ENCODE measurements at regions not wholly inside any gene's neighbourhood (a gene's known extent, or its start where the extent isn't known, plus 50 kb on each side); places are given as distances from the start of the nearest gene placed in this dataset.

DNA sequence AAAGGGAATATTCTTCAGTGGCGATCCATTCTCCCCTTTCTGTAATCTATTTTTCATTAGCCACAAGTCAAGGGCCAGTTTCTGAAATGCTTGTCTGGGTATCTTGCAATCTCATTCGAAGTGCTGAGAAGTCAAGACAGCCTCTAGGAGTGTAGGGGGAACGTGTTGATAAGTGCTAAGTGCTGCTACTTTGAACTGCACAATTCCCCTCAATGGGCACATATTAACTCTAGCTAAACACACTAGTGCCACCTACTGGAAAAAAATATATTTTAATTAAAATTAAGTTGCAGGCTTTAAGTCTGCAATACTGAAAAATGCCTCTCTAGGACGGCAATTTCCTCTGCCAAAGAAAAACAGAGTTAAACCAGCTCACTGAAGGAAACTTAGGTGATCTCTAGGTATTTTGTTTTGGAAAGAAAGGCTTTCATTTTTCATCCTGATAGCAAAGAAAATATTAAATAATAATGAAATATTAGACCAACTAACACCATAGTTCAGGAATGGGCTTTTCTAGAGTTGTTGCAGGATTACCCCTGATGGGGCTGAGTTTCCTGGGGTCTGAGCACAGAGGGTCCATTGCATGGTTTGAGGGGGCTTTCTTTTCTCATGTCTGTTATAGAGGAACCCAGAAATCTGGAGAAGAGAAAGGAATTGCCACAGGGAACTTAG is 181.9 kb upstream of the KBTBD8 start:
- TF ChIP-seq CTCF (IDR thresholded peaks at IDR 0.05; ENCODE audit: borderline replicate concordance), result peak; percentile 70
- DNase-seq, result no peak
- no peak overlapping the region for H3K27ac ChIP-seq (replicated peaks)
- H3K36me3 ChIP-seq, result no peaks in the 10 kb centered on the region
- H3K4me1 ChIP-seq, result peaks cover 9% of the 10 kb centered on the region
- H3K9me3 ChIP-seq (replicated peaks), result no peaks in the 10 kb centered on the region
- intact Hi-C loops (cut with micrococcal nuclease), result loop anchor here (2.0 to 5.0 kb wide), 2 partner anchors 409 to 539 kb away; no protein-coding TSS in a partner anchor
- no peak overlapping the region for H3K4me3 ChIP-seq
- no peaks in the 10 kb centered on the region for H3K27me3 ChIP-seq (ENCODE audit: low read depth)

DNA sequence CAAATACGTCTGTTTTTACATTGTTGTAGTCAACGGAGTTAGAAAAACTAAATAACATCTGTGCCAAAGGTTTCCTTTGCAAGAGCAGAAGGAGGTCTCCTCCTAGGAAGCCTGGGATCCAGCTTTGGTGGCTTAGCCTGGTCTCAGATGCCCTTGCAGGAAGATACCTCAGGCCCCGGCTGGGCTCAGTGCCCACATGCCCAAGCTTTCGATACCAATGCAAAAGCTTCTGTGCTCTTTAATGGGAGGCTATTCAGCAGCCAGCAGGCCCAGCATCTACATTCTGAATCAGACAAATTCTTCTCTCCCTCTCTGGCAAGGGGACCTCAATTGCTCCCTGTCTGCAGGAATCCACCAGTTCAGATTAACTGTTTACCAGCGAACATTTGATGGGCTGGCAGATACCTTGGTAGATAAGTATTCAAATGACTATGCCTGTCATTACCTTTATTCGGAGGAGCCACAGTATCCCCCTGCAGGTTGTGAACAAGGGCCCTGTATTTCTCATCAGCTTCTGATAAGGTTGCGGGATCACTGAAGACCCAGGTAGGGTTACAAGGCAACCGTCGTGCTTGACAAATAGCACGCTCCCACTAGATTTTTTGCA is 180.1 kb upstream of the KBTBD8 start:
- no peak for TF ChIP-seq CTCF (IDR thresholded peaks at IDR 0.05; ENCODE audit: borderline replicate concordance)
- H3K4me1 ChIP-seq, result peaks cover 9% of the 10 kb centered on the region
- no peak overlapping the region for H3K27ac ChIP-seq (replicated peaks)
- intact Hi-C loops (cut with micrococcal nuclease), result loop anchor here (2.0 to 5.0 kb wide), 2 partner anchors 411 to 541 kb away; no protein-coding TSS in a partner anchor
- H3K36me3 ChIP-seq, result no peaks in the 10 kb centered on the region
- H3K4me3 ChIP-seq, result no peak overlapping the region
- H3K27me3 ChIP-seq (ENCODE audit: low read depth), result no peaks in the 10 kb centered on the region
- DNase-seq, result no peak
- no peaks in the 10 kb centered on the region for H3K9me3 ChIP-seq (replicated peaks)

DNA sequence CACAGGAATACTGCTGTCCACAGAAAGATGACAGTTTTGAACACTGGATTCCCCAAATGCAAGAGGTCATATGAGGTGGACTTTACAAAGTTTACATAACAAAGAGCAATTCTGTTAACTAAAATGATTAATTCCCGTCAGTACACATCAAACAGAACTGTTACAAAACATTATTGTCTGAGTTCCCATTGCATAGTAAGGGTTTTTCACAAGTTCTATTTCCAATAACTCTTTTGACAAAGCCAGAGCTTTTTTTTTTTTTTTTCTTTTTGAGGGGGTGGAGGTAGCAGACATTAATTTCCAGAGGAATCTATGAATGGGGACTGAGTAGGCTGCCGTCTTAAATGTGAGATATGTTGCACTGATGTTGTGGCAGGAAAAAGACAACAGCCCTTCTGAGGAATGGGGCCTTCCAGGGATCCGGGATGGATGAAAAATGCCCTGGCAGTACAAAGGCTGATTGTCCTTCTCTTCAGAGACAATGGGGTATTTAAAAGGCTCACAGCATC is 178.1 kb upstream of the KBTBD8 start:
- no peaks in the 10 kb centered on the region for H3K9me3 ChIP-seq (replicated peaks)
- H3K36me3 ChIP-seq, result no peaks in the 10 kb centered on the region
- peaks cover 9% of the 10 kb centered on the region for H3K4me1 ChIP-seq
- no peak for TF ChIP-seq CTCF (IDR thresholded peaks at IDR 0.05; ENCODE audit: borderline replicate concordance)
- DNase-seq, result no peak
- intact Hi-C loops (cut with micrococcal nuclease), result loop anchor here (5.0 kb wide), 1 partner anchor 413 kb away; no protein-coding TSS in a partner anchor
- no peak overlapping the region for H3K27ac ChIP-seq (replicated peaks)
- H3K27me3 ChIP-seq (ENCODE audit: low read depth), result no peaks in the 10 kb centered on the region
- H3K4me3 ChIP-seq, result no peak overlapping the region

DNA sequence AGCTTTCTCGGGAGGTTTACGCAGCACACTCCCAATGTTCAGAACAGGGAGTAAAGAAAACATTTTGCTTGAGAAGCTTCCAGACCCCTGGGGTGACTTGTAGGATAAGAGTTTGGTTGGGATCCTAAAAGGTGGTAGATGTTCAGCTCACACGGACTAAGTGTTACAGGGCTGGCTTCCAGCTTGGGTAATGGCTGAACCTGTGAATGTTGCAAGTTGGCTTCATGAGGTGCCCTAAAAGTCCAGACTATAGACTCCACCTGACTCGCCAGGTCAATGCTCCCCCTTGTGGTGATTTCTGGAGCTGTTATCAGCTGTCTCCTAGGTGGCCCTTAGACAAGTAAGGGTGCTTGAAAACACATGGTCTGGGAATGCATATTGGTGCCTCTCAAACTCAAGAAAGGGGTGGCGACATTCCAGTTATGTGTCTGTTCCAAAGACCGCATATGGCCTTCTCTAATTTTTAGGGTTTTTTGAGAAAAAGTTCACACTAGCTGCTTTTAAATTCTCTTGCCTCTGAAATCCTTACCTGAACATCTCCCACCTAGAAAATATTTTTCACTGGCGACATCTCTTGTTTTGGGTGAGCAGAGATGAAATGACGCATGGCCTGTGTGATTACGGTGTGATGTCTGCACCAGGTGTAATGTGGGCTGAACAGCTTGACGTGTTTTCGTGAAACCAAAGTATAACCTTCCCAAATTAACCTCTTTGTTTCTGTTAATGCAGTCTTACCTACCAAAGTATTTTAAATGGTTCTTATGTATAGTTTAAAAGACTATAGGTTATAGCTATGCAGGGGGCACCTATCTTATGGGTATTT is 175.7 kb upstream of the KBTBD8 start:
- Histone ChIP-seq H3K36me3 (no peaks in the 10 kb centered on the region), H3K27ac (replicated peaks) (no peak overlapping the region), H3K9me3 (replicated peaks) (no peaks in the 10 kb centered on the region), H3K4me1 (peaks cover 5% of the 10 kb centered on the region), H3K4me3 (no peak overlapping the region), H3K27me3 (ENCODE audit: low read depth) (peaks cover 6% of the 10 kb centered on the region)
- peak; percentile 22 for DNase-seq
- TF ChIP-seq CTCF (IDR thresholded peaks at IDR 0.05; ENCODE audit: borderline replicate concordance), result peak; percentile 78
- intact Hi-C loops (cut with micrococcal nuclease), result no loop called here

DNA sequence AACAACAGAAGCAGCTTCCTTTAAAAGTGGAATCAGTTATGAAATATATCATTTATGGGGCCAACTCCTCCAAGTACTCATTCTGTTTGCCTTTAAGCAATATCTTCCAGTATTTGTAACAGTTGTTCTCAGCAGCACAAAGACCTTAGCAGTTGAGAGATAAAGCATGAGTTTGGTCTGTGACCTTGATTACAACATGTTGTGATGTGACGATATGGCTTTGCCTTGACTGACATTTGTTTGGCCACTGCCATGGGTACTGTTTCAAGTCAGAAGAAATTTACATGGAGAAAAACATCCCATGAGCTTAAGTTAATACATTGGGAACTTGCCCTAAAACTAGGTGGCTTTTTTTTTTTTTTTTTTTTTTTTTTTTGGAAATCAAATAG is 175.1 kb upstream of the KBTBD8 start:
- Histone ChIP-seq H3K27ac (replicated peaks) (no peak overlapping the region), H3K4me1 (peaks cover 3% of the 10 kb centered on the region), H3K4me3 (no peak overlapping the region), H3K27me3 (ENCODE audit: low read depth) (peaks cover 6% of the 10 kb centered on the region), H3K9me3 (replicated peaks) (no peaks in the 10 kb centered on the region), H3K36me3 (no peaks in the 10 kb centered on the region)
- DNase-seq, result no peak
- intact Hi-C loops (cut with micrococcal nuclease), result no loop called here
- no peak for TF ChIP-seq CTCF (IDR thresholded peaks at IDR 0.05; ENCODE audit: borderline replicate concordance)

All from left ventricle myocardium inferior (tissue), 1 donor.